NCI-H69 (cell line): ENCODE measurements at regions not wholly inside any gene's neighbourhood (a gene's known extent, or its start where the extent isn't known, plus 50 kb on each side); places are given as distances from the start of the nearest gene placed in this dataset.
"Not testable (repeated sequence)": the region's sequence is repeated elsewhere in the genome, so short reads cannot be mapped to it uniquely, and the experiment has no call there.

Source experiments
- DNase-seq: peaks from one replicate; lab custom pipeline; 2025; lab: John Stamatoyannopoulos, UW

- DNase-seq, result no peak
These were observed 203.7 kb downstream of the MN1 start for GRCh38 chr22:27597703-27598444.

DNA sequence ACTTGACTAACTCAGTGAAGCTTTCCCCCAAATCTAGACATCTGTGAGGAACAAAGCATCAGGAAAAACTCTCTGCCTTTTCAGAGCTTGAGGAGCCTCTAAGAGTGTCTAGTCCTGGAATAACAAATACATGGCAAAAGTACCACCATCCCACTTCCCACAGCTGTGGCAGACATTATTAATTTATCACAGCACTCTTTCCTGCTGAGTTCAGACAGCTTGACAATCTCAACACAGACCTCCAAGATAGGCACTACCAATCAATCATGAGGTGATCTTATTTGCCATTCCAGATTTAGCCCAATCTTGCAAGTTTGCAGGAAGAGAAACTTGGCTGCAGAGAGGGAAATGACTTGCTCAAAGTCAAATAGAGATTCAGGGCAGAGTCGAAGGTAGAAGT is 202.8 kb downstream of the MN1 start:
- DNase-seq, result no peak

GRCh38 chr22:27601195-27601594 is 200.4 kb downstream of the MN1 start:
- no peak for DNase-seq

GRCh38 chr22:27602390-27602789 is 199.2 kb downstream of the MN1 start:
- DNase-seq, result no peak

- DNase-seq, result no peak
These were observed 198.3 kb downstream of the MN1 start for GRCh38 chr22:27603111-27603799.

GRCh38 chr22:27603800-27604144 is 197.8 kb downstream of the MN1 start:
- DNase-seq, result no peak

DNA sequence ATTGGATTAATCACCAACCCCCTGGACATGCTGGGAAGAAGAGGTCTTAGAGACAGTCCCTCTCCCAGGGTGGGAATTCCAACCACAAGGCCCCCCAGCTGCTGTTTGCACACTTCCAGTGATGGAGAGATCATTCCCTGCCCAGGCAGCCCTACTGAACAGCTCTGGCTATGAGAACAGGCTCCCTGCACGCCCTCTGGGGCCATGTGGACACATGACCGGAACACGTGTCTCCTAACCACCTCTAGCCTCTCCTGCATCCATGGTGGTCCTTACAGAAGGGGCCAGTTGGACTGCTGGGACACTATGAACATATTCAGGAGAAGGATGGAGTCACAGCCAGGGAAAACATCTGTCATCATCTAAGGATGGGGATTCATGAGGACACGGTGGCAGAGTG is 196.2 kb downstream of the MN1 start:
- DNase-seq, result no peak

DNA sequence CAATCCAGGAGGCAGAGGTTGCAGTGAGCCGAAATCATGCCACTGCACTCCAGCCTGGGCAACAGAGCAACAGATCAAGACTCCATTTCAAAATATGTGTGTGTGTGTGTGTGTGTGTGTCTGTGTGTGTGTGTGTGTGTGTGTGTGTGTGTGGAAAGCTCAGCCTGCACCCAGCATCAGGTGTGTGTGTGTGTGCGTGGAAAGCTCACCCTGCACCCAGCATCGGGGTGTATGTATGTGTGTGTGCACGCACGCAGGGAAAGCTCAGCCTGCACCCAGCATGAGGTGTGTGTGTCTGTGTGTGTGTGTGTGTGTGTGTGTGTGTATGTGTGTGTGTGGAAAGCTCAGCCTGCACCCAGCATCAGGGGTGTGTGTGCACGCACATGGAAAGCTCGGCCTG is 193.8 kb downstream of the MN1 start:
- DNase-seq, result not testable (repeated sequence)

- no peak for DNase-seq
These were observed 192.1 kb downstream of the MN1 start for GRCh38 chr22:27609451-27609888.

GRCh38 chr22:27610164-27610563 is 191.4 kb downstream of the MN1 start:
- DNase-seq, result not testable (repeated sequence)

DNA sequence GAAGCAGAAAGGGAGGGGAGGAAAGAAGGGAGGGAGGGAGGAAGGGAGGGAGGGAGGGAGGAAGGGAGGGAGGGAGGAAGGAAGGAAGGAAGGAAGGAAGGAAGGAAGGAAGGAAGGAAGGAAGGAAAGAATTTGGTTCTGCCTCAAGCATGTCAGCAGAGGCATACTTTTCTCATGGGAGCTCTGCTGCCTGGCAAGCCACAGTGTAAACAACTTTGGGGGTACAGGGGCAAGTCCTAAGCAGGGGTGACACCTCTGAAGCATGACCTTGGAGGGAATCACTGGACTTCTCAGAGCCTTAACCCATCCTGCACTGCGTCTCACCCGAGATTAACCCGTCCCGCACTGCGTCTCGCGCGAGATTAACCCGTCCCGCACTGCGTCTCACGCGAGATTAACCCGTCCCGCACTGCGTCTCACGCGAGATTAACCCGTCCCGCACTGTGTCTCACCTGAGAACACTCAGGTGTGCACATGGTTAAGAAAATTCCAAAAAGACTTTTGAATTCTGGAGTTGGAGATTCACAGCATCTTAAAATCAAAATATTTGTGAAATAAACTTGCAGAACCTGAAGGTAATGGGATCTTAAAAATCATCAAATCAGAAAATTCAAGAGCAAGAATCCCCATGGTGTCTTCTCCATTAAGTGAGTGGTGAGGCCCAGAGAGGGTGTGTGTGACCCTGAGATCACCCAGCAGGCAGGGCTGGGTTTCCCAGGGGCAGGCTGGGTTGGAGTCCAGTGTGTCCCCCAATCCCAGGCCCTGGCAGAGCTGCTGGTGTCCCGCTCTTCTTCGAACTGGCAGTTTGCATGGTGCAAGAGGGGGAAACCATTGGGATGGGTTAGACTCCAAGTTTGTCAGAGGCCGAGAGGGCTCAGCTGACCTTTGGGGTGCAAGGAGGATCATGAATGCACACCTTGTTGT is 190.4 kb downstream of the MN1 start:
- DNase-seq, result no peak

- DNase-seq, result no peak
These were observed 189.4 kb downstream of the MN1 start for GRCh38 chr22:27612115-27612514.

GRCh38 chr22:27613099-27614005 is 188.2 kb downstream of the MN1 start:
- DNase-seq, result no peak

GRCh38 chr22:27614006-27614649 is 187.4 kb downstream of the MN1 start:
- no peak for DNase-seq

- no peak for DNase-seq
These were observed 186.9 kb downstream of the MN1 start for GRCh38 chr22:27614650-27615007.

- no peak for DNase-seq
These were observed 186.1 kb downstream of the MN1 start for GRCh38 chr22:27615408-27615807.

- peak; percentile 40 for DNase-seq
These were observed 185.5 kb downstream of the MN1 start for GRCh38 chr22:27616033-27616432.

GRCh38 chr22:27617214-27617881 is 184.2 kb downstream of the MN1 start:
- DNase-seq, result peak; percentile 12

GRCh38 chr22:27620367-27621154 is 181.0 kb downstream of the MN1 start:
- DNase-seq, result no peak
